ENCODE measurements at regions not wholly inside any gene's neighbourhood (a gene's known extent, or its start where the extent isn't known, plus 50 kb on each side); places are given as distances from the start of the nearest gene placed in this dataset.

DNA sequence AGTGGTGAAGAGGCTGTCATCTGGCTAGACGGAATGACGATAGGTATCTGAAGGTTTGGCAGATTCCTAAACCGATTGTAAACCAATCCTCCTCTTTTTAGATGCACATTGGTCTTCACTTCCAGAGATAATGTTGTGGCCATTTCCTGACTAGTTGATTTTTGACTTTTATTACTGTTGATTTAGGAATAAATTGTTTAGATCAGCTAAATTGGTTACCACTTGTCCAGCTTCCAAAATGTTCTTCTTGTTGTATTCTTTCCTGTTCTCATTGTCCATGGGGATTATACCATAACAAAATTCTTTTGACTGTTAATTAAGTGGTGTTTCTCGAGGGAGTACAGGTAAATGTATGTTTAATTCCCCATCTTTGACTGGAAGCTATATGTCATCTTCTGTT is 119.7 kb downstream of the MACROH2A1 start:
- Histone ChIP-seq H3K4me1 (ENCODE audit: control insufficient read depth, insufficient read depth, low read length) (no peaks in the 10 kb centered on the region), H3K27me3 (ENCODE audit: control insufficient read depth, insufficient read depth, low read length) (no peaks in the 10 kb centered on the region), H3K36me3 (ENCODE audit: control insufficient read depth, insufficient read depth, low read length) (no peaks in the 10 kb centered on the region), H3K4me3 (ENCODE audit: low read length) (no peak overlapping the region), H3K9me3 (ENCODE audit: control insufficient read depth, low read length) (no peaks in the 10 kb centered on the region), H3K9ac (ENCODE audit: low read length) (no peak overlapping the region)

DNA sequence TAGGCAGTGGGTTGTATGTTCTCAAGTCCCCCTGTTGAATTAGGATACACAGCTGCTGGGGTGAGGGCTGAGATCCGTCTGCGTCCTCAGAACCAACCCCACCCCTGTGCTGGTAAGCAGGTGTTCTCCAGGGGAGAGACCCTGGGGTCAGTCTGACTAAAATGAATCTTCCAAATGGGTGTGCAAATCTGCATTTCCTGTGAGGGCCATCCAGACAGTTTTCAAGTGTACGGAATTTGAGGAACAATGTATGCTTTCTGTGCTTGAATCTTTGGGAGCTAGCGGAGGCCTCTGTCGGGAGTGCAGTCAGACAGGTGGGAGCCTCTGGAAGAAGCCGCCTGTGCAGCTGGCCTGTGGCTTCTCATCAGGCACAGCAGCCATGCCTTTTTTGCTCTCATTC is 122.9 kb downstream of the MACROH2A1 start:
- H3K36me3 ChIP-seq (ENCODE audit: control insufficient read depth, insufficient read depth, low read length), result no peaks in the 10 kb centered on the region

DNA sequence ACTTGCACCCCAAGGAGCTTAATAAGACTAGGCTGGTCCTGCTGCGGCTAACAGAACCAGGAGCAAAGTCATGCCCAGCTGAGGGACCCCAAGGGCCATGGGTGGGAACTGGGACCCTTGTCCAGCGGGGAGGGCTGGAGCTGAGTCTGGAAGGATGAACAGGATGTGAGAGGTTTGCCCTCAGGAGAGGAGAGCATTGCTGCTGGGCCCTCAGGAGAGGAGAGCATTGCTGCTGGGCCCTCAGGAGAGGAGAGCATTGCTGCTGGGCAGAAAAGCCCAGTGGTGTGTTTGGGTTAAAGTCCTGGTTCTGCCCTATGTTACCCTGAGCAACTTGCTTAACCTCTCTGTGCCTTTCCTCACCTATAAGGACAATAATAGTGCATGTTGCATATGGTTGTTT is 125.8 kb downstream of the MACROH2A1 start:
- no peaks in the 10 kb centered on the region for H3K27me3 ChIP-seq (ENCODE audit: control insufficient read depth, insufficient read depth, low read length)
- no peaks in the 10 kb centered on the region for H3K9me3 ChIP-seq (ENCODE audit: control insufficient read depth, low read length)
- no peak overlapping the region for H3K9ac ChIP-seq (ENCODE audit: low read length)
- no peaks in the 10 kb centered on the region for H3K4me1 ChIP-seq (ENCODE audit: control insufficient read depth, insufficient read depth, low read length)
- H3K36me3 ChIP-seq (ENCODE audit: control insufficient read depth, insufficient read depth, low read length), result no peaks in the 10 kb centered on the region
- H3K4me3 ChIP-seq (ENCODE audit: low read length), result no peak overlapping the region

More for the DNA sequence above, 122.9 kb downstream of the MACROH2A1 start:
- no peaks in the 10 kb centered on the region for H3K9me3 ChIP-seq (ENCODE audit: control insufficient read depth, low read length)
- H3K4me1 ChIP-seq (ENCODE audit: control insufficient read depth, insufficient read depth, low read length), result no peaks in the 10 kb centered on the region
- H3K4me3 ChIP-seq (ENCODE audit: low read length), result no peak overlapping the region
- no peaks in the 10 kb centered on the region for H3K27me3 ChIP-seq (ENCODE audit: control insufficient read depth, insufficient read depth, low read length)
- H3K9ac ChIP-seq (ENCODE audit: low read length), result no peak overlapping the region

DNA sequence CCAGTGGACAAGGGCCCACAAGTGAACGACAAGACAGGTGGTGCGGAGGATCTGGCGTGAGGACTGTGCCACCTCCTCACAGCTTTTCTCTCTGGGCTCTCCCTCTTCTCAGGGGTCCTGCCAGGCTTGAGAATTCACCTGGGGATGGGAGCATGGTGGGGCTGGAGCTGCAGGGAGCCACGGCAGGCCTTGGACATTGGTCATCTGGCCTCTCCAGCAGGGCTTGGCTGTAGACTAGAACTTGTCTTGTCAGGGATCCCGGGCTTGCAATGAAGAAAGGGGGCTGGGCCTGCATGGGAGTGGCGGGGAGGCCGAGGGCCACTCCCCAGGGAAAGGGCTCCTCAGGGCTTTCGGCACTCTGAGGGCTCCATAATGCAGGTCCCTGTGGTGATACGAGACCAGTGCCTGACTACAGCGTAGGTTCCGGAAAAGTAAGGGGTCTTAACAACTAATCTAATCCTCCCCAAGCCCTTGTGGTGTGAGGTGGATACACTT is 126.7 kb downstream of the MACROH2A1 start:
- no peaks in the 10 kb centered on the region for H3K36me3 ChIP-seq (ENCODE audit: control insufficient read depth, insufficient read depth, low read length)
- H3K4me3 ChIP-seq (ENCODE audit: low read length), result no peak overlapping the region
- no peaks in the 10 kb centered on the region for H3K27me3 ChIP-seq (ENCODE audit: control insufficient read depth, insufficient read depth, low read length)
- no peaks in the 10 kb centered on the region for H3K9me3 ChIP-seq (ENCODE audit: control insufficient read depth, low read length)
- H3K4me1 ChIP-seq (ENCODE audit: control insufficient read depth, insufficient read depth, low read length), result no peaks in the 10 kb centered on the region
- no peak overlapping the region for H3K9ac ChIP-seq (ENCODE audit: low read length)

DNA sequence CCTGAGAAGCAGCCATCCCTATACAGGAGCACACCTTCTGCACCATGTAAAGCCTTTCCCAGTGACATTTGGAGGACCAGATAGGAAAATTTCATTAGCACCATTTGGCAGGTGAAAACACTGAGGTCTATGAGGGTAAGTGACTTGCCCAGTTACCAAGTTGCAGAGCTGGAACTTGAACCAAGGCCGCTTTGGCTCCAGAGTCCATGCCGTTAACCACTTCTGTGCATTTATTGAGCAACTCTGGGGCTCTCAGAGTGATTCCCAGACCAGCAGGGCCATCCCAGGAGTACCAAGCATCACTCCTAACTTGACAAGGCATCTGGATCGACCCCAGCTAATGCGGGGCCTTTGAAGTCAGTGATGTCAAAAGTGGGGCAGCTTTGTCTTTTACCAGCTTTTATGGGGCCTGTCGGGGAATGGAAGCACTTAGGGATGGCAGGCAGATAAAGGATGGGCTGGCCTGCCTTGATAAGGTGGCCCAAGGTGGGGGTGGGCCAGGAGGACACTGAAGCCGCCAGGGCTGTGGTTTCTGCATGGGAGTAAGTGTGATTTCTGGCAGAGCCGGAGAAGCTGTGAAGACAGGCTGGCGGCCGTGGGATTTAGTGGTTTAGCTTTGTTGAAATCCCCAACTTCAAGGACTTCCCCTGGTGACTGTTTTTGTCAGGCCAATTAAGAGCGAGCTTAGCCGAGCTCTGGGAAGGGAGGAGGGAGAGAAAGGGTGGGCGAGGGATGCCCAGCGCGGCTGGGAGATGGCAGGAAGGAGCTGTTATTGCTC is 127.3 kb downstream of the MACROH2A1 start:
- Histone ChIP-seq H3K27me3 (ENCODE audit: control insufficient read depth, insufficient read depth, low read length) (no peaks in the 10 kb centered on the region), H3K4me1 (ENCODE audit: control insufficient read depth, insufficient read depth, low read length) (no peaks in the 10 kb centered on the region), H3K4me3 (ENCODE audit: low read length) (no peak overlapping the region), H3K9me3 (ENCODE audit: control insufficient read depth, low read length) (no peaks in the 10 kb centered on the region), H3K36me3 (ENCODE audit: control insufficient read depth, insufficient read depth, low read length) (no peaks in the 10 kb centered on the region), H3K9ac (ENCODE audit: low read length) (no peak overlapping the region)

DNA sequence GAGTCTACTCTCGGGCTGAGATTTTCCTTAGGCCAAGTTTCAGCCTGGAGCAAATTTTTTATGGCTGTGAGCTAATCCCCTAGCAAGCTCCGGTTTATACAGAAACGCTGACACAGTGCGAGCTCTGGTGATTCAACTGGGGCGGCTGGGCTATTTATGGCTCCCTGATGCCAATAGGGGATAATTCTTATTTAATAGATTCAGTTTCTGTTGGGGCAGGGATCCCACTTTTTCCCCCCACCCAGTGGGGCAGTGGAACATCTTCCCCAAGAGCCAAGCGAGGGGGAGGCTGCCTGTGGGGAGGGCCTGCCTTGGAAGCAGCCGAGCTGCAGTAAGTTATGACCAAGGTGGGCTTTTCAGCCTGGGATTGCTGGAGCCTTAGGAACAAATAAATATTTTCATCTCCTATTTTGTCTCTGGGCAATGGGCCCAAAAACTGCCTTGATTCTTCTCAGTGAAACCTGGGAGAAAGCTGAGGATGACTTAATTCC is 129.1 kb downstream of the MACROH2A1 start:
- no peaks in the 10 kb centered on the region for H3K9me3 ChIP-seq (ENCODE audit: control insufficient read depth, low read length)
- no peaks in the 10 kb centered on the region for H3K4me1 ChIP-seq (ENCODE audit: control insufficient read depth, insufficient read depth, low read length)
- H3K36me3 ChIP-seq (ENCODE audit: control insufficient read depth, insufficient read depth, low read length), result no peaks in the 10 kb centered on the region
- no peak overlapping the region for H3K9ac ChIP-seq (ENCODE audit: low read length)
- no peaks in the 10 kb centered on the region for H3K27me3 ChIP-seq (ENCODE audit: control insufficient read depth, insufficient read depth, low read length)
- H3K4me3 ChIP-seq (ENCODE audit: low read length), result no peak overlapping the region

DNA sequence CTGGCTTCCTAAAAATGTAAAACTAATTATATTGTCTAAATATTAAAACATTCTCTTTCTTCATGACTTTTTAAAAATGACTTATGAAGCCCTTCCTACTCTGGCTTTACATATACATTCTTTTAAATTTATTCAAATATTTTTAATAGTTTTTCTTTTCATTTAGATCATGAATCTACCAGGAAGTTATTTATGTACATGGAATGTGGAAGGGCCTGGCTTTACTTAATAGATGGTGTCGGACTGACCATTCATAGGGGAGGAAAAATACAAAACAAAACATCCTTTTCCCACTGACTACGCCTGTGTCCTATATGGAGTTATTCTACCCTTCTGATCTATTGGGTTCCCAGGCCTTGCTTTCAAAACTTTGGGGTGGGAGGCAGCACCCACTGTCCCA is 129.8 kb downstream of the MACROH2A1 start:
- H3K36me3 ChIP-seq (ENCODE audit: control insufficient read depth, insufficient read depth, low read length), result no peaks in the 10 kb centered on the region
- H3K4me3 ChIP-seq (ENCODE audit: low read length), result no peak overlapping the region
- no peaks in the 10 kb centered on the region for H3K9me3 ChIP-seq (ENCODE audit: control insufficient read depth, low read length)
- no peaks in the 10 kb centered on the region for H3K4me1 ChIP-seq (ENCODE audit: control insufficient read depth, insufficient read depth, low read length)
- H3K9ac ChIP-seq (ENCODE audit: low read length), result no peak overlapping the region
- no peaks in the 10 kb centered on the region for H3K27me3 ChIP-seq (ENCODE audit: control insufficient read depth, insufficient read depth, low read length)

DNA sequence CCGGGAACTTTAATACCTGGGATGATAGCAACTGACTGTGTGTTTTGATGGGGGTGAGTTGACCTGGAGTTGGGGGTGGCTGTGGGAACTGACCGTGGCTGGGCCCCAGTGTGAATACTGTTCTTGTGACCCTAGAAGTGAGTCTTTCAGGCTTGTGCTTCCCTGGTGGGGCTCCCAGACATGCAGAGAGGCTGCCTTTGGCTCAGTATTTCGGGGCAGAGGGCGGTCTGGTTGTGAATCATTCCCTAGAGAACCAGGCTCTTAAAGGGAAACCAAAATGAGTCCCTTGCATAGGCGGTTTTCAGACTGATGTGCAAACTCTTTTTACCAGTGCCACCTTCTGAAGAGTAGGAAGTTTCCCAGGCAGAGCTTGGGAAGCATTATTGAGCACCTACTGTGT is 132.1 kb downstream of the MACROH2A1 start:
- Histone ChIP-seq H3K4me3 (ENCODE audit: low read length) (no peak overlapping the region), H3K36me3 (ENCODE audit: control insufficient read depth, insufficient read depth, low read length) (no peaks in the 10 kb centered on the region), H3K4me1 (ENCODE audit: control insufficient read depth, insufficient read depth, low read length) (no peaks in the 10 kb centered on the region), H3K9ac (ENCODE audit: low read length) (no peak overlapping the region), H3K9me3 (ENCODE audit: control insufficient read depth, low read length) (no peaks in the 10 kb centered on the region), H3K27me3 (ENCODE audit: control insufficient read depth, insufficient read depth, low read length) (no peaks in the 10 kb centered on the region)

DNA sequence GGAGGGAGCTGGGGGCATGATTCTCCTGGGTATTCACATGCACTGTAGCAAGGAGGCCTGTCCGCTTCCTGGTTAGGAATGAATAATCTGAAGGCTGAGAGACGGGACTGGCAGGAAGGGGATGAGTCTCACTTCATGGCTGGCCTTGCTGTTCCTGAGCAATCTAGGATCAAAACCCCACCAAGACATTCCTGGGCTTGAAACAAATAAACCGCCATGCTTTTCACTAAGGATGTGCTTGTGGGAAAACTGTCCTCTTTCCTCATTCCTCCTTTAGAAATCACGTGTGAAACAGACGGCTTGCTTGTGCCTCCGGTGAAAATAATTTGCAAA is 132.8 kb downstream of the MACROH2A1 start:
- Histone ChIP-seq H3K4me1 (ENCODE audit: control insufficient read depth, insufficient read depth, low read length) (no peaks in the 10 kb centered on the region), H3K27me3 (ENCODE audit: control insufficient read depth, insufficient read depth, low read length) (no peaks in the 10 kb centered on the region), H3K9ac (ENCODE audit: low read length) (no peak overlapping the region), H3K36me3 (ENCODE audit: control insufficient read depth, insufficient read depth, low read length) (no peaks in the 10 kb centered on the region), H3K9me3 (ENCODE audit: control insufficient read depth, low read length) (no peaks in the 10 kb centered on the region), H3K4me3 (ENCODE audit: low read length) (no peak overlapping the region)

DNA sequence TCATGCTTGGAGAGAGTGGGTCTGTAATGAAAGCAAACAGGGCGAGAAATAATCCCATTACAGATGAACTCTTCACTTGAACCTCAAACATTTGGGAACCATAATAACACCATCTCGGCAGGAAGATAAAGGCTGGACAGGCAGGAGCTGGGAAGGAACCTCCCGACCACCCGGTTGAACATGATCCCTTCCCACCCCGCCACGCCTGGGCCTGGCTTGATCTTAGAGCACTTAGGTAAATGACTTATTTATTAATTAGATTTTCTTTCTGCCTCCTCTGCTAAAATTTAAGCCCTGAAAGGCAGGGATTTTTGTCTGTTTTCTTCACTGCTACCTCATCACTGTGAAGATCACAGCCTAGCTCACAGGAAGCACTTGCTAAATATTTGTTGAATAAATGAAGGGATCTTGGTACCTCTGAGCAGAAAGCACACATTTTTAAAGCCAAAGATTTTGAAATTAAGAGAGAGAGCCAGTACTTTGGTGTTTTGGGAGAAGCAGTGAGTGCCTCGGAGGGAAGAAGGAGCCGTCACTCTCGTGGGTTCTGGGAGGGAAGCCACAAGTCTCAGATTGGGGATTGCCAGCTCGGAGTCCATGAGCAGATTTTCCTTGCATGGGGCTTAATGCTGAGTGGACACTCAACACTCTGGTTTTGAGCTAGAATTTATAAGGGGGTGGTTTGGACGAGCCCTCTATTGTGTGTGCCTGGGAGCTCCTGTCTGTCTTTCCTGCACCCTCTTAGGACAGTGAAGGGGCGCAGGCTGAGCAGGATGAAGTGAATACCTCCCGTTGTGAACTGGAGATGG is 133.3 kb downstream of the MACROH2A1 start:
- Histone ChIP-seq H3K9me3 (ENCODE audit: control insufficient read depth, low read length) (no peaks in the 10 kb centered on the region), H3K4me1 (ENCODE audit: control insufficient read depth, insufficient read depth, low read length) (no peaks in the 10 kb centered on the region), H3K27me3 (ENCODE audit: control insufficient read depth, insufficient read depth, low read length) (no peaks in the 10 kb centered on the region), H3K4me3 (ENCODE audit: low read length) (no peak overlapping the region), H3K36me3 (ENCODE audit: control insufficient read depth, insufficient read depth, low read length) (no peaks in the 10 kb centered on the region), H3K9ac (ENCODE audit: low read length) (no peak overlapping the region)

DNA sequence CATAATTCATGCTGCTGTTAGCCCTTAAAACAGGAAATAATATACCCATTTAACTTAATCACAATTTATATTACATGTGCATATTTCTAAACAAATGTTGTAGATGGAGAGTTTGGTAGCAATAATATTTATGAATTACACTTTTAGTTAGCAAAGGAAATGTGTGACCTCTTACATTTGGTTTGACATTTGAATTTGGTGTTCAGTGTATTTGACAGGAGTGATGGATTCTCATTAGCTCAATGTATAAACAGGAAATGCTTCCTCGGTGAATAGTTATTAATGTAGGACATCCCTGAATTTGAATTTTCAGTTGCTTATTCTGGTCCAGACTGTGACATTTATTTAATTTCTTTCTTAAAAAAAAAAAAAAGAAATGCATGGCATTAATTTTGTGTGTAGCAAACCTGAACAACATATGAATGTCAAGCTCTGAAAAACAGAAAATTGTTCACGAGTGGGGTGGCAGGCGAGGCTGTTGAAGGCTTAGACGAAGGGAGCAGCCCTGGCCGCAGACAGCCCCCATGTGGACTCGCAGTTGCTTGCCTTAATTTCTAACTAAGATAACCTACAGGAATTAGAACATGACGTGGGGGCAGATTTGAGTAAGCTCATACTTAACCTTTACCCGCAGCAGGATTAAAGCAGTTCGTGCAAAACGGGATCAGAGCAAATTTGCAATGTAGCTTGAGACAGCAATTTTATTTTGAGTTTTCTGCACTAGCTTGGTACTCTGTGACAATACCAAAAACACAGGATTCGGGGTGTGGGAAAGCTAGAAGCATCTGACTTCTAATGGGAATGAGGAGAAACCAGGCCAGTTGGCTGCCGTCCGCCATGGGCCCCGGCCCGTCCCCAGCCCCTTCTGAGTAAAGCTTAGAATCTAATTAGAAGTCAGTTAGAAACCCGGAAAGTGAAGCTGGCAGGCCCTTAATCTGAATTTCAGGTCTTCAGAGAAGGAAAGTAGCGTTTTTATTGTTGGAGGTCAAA is 134.3 kb downstream of the MACROH2A1 start:
- Histone ChIP-seq H3K4me1 (ENCODE audit: control insufficient read depth, insufficient read depth, low read length) (no peaks in the 10 kb centered on the region), H3K36me3 (ENCODE audit: control insufficient read depth, insufficient read depth, low read length) (no peaks in the 10 kb centered on the region), H3K9me3 (ENCODE audit: control insufficient read depth, low read length) (no peaks in the 10 kb centered on the region), H3K9ac (ENCODE audit: low read length) (no peak overlapping the region), H3K4me3 (ENCODE audit: low read length) (no peak overlapping the region), H3K27me3 (ENCODE audit: control insufficient read depth, insufficient read depth, low read length) (no peaks in the 10 kb centered on the region)
